ENCODE measurements at regions not wholly inside any gene's neighbourhood (a gene's known extent, or its start where the extent isn't known, plus 50 kb on each side); places are given as distances from the start of the nearest gene placed in this dataset.

DNA sequence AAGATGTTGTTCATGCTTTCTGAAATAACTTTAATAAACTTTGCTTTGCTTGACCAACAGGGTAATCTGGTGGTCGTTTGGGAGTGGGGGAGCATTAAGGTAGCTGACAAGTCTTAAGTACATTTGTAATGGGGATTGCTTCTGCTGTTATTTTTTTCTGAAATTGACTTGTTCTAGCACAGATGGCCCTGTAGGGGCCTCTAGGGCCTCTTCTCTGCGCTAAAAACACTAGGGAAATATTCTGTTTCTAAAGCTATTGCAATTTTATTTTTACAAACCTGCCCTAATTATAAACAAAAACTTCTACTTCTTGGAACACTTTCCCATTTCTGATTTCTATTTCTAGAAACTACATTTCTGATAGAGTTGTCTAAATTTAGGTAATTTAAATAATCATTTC, 191.3 kb upstream of the KCNJ3 start:
- TF ChIP-seq POLR2A (IDR thresholded peaks at IDR 0.05; ENCODE audit: low read length) (no peak), GATA1 (IDR thresholded peaks at IDR 0.05; ENCODE audit: low read depth, low read length) (no peak)
